ENCODE measurements at regions not wholly inside any gene's neighbourhood (a gene's known extent, or its start where the extent isn't known, plus 50 kb on each side); places are given as distances from the start of the nearest gene placed in this dataset.

GRCh38 chr5:123800640-123801039 is 288.7 kb downstream of the CSNK1G3 start:
- TF ChIP-seq CTCF (IDR thresholded peaks at IDR 0.05; ENCODE audit: control extremely low read depth in 1 of 3, insufficient read depth in 1 of 3, low read depth in 1 of 3, low read length in 3 of 3) (no peak), TAF7 (optimal IDR thresholded peaks at IDR 0.05; ENCODE audit: borderline replicate concordance, low read depth, low read length) (no peak), CEBPB (IDR thresholded peaks at IDR 0.05; ENCODE audit: low read depth, low read length) (no peak), SP1 (IDR thresholded peaks at IDR 0.05; ENCODE audit: low read depth, low read length) (no peak), RXRA (IDR thresholded peaks at IDR 0.05; ENCODE audit: insufficient read depth, low read depth, low read length) (no peak), POLR2A (IDR thresholded peaks at IDR 0.05; ENCODE audit: control extremely low read depth in 1 of 2, low read depth in 2 of 2, low read length in 2 of 2) (no peak), CHD1 (IDR thresholded peaks at IDR 0.05; ENCODE audit: low read depth, low read length) (no peak), CBX5 (IDR thresholded peaks at IDR 0.05; ENCODE audit: low read depth, low read length) (no peak), BACH1 (IDR thresholded peaks at IDR 0.05; ENCODE audit: low read length) (no peak), POLR2AphosphoS5 (IDR thresholded peaks at IDR 0.05; ENCODE audit: low read depth, low read length) (no peak)

Measured in H1 (cell line).